HG02623 (cell line): ENCODE measurements at regions not wholly inside any gene's neighbourhood (a gene's known extent, or its start where the extent isn't known, plus 50 kb on each side); places are given as distances from the start of the nearest gene placed in this dataset.
"Not testable (repeated sequence)": the region's sequence is repeated elsewhere in the genome, so short reads cannot be mapped to it uniquely, and the experiment has no call there.

Experiments
- ATAC-seq: cut with Tn5 transposase; IDR thresholded peaks from one replicate; pipeline ENCODE4 v1.9.1; 2021; ENCODE audit warnings: moderate library complexity; ENCODE audit not compliant: unreplicated experiment

DNA sequence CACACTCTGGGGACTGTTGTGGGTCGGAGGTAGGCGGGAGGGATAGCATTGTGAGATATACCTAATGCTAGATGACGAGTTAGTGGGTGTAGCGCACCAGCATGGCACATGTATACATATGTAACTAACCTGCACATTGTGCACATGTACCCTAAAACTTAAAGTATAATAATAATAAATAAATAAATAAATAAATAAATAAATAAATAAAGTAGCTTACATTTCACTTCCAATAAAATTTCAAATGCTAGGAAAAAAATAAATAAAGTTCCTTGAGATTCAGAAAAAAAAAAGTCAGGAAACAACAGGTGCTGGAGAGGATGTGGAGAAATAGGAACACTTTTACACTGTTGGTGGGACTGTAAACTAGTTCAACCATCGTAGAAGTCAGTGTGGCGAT lies 353.5 kb upstream of the UBE2E2 start:
- ATAC-seq, result not testable (repeated sequence)

DNA sequence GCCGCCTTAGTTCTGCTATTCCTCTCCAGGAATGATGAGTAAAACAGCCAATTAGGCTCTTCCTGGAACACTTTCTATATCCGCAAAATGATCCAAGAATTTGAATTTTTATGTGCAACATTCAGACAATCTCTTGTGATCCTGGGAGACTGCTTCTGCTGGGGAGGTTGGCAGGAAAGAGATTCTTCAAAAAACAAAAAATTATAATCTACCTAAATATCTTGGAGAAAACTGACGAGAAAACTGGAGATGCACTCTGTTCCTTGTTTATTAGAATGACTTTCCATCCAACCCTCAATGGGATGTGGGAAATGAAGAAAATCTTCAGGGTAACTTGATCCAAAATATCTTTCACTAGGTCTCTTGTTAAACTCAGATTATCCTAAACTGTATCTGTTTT lies 346.3 kb upstream of the UBE2E2 start:
- no peak for ATAC-seq

DNA sequence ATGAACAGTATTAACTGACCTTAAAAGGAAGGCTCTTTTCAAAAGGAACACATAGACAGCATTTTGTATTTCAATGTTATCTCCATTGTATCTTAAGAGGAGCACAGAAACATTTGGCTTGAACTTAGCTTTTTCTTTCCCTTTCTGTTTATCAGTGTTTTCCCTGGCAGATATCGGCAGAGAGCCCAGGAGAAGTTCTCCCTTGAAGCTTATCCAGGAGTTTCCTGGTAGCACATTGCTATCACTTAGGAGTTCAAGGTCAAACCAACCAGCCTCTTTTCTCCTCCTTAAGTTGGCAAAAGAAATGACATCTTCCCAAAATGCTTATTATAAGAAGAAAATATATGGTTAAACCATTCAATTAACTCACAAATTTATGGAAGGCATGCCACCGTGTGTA lies 344.6 kb upstream of the UBE2E2 start:
- no peak for ATAC-seq

DNA sequence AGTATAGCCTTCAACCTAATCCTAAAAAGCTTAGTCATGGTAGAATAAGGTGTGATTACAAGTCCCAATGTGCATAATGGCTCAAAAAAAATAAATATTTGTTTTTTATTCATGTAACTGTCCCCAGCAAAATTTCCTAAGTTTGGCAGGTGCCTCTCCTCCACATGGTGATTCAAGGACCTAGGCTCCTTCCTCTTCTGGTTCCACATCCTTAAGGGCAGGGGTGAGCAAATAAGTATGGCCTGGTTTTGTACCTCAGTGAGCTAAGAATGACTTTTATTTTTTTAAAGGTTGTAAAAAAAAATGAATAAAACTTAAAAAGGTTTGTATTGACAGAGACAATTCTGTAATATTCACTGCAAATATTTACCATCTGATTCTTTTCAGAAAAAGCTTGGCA lies 343.5 kb upstream of the UBE2E2 start:
- no peak for ATAC-seq

DNA sequence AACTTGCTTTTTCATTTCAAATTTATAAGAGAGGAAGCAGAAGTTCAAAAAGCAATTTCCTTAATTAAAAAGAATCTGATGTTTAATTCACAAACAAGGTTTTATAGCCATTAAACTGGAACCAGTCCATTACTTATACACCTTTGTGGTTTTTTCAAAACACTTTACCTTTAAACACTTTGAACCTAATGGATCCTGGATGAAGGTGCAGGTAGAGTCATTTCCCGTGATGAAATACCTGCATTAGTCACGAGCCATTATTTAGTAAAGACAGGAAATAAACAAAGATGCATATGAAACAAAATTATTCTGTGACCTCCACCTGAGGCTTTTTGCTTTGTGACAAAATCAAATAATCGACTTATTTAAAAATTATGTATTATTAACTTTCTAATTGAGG lies 341.7 kb upstream of the UBE2E2 start:
- ATAC-seq, result no peak

DNA sequence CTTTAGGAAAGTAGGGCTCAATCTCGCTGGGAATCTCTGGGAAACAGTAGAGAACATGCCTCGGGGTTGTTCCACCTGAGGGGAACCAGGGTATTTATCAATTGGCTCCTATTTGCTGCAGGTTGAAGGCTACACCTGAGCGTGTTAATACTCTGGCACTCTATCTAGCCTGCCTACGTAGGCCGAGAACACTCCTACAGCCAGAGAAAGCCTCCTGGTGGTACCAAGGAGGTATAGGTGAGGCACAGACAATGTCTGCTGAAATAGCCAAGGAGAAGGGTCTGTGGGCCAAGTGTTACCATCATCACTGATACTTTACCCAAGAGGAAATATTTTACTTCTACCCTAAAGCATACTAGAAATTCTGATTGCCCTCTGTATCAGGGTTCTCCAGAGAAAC lies 341.0 kb upstream of the UBE2E2 start:
- no peak for ATAC-seq

DNA sequence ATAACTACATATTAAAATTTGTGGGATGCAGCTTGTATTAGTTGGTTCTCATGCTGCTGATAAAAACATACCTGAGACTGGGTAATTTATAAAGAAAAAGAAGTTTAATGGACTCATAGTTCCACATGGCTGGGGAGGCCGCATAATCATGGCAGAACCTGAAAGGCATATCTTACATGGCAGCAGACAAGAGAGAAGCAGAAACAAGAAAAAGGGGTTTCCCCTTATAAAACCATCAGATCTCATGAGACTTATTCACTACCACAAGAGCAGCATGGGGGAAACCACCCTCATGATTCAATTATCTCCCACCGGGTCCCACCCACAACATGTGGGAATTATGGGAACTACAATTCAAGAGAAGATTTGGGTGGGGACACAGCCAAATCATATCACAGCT lies 320.3 kb upstream of the UBE2E2 start:
- not testable (repeated sequence) for ATAC-seq

DNA sequence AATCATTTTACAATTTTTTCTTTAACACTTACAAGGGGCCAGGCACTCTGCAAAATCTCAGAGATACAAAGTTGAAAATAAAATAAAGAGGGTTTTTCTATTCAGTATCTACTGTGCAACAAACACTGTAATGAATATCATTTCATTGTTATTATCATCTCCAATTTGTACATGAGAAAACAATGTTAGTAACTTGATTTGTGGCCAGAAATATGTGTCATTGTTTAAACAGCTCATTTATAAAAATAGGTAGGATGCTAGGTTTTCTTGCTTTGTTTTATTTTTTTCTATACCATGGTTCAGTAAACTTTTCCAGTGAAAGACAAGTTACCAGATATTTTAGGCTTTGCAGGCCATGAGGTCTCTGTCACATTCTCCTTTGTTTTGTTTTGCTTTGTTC lies 318.1 kb upstream of the UBE2E2 start:
- ATAC-seq, result no peak

DNA sequence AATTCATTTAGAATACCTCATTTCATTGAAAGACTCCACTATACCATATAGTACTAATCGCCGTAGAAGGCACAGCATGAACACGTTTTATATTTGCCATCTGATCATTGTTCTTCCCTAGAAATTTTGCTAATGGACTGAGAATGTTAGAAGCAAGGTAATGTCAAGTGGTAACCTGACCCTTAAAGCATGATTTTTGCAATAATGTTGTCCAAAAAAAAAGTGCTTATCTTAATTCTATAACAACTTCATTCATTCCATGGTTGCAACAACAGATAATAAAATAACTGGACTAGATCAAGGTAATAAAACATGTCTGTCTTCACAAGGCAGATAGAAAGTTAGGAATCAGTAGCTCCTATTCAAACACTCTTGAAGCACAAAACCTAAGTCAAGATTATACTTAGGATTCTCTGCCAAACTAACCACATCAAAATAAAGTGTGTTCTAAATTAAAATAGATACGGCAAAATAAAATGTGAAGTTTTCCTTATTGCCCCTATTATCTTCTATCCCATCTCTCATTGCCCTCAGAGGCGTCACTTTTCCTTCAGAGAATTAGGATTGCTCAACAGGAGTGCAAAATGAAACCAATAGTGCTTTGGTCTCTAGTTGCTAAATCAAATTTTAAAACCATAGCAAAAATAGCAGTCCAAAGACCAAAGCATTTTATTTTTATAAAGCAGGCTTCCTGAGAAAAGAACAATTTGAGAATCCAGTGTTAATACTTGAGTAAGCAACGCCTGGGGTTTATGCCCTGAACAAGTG lies 317.4 kb upstream of the UBE2E2 start:
- ATAC-seq, result no peak

DNA sequence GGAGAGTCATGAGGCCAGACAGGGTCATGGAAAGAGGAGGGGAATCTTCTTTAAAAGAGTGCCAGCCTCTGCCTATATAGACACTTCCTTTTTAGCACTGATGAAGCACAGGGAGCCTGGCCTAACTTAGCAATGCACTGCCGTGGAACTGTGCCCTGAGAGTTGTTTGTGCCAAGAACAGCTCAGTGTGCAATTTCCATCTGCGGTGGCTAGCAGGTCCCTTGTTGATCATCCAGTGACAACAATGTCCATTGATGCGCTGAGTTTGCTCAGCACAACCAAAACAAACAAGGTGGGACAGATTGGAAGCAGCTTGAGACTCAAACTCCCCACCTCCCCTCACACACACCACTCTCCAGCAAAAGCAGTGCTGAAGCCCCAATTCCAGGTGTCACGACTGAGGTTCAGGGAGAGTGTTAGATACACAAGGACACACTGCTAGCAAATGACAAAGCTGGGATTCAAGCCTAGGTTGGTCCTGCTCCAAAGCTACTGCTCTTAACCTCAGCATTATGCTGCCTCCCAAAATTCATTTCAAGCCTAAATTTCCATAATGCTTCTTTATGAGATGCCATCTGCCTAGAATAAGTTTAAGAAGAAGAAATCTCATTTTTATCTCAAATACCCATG lies 316.6 kb upstream of the UBE2E2 start:
- no peak for ATAC-seq

DNA sequence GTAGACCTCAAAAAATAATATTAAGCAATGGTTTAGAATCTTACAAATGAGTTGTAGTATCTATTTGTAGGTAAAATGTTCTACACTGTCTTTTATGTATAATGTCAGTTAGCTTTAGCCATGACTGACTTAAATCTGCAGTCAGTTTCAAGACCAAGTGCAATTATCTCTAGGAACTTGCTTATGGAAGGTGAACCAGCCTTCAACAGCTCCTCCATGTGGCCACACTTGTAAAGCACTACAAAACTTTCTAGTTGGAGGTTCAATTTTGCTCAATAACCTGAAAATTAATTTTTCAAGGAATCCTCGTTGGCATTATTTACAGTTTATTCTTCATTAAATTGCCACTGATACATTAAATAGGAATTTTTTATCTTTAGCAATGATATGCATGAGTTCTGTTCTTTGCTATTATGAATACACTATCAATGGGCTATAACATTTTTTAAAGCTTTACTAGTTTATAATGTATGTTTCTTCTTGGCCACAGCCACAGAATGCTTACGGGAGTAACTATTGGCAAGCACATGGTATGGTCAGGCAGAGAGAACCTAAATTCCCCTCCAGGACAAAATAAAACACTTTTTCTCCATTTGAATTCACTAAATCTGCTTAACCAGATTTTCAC lies 315.3 kb upstream of the UBE2E2 start:
- ATAC-seq, result no peak

DNA sequence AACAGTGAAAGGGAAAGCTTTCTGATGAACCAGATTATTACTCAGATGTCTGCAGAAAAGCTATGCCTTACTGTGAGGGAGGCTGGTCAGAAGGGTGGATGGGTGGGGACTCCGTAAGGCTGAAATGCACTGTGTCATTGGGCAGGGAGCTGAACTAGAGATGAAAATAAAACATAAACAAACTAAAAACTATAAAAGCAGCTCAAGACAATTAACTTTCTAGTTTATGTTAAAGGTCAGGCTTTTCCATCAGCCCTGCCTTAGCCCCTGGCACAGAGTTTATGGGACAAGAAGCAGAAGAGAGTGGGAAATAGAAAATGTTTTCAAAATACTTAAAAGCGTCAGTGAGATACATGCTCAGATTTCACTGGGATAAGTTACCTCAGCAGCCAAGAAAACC lies 310.0 kb upstream of the UBE2E2 start:
- no peak for ATAC-seq

DNA sequence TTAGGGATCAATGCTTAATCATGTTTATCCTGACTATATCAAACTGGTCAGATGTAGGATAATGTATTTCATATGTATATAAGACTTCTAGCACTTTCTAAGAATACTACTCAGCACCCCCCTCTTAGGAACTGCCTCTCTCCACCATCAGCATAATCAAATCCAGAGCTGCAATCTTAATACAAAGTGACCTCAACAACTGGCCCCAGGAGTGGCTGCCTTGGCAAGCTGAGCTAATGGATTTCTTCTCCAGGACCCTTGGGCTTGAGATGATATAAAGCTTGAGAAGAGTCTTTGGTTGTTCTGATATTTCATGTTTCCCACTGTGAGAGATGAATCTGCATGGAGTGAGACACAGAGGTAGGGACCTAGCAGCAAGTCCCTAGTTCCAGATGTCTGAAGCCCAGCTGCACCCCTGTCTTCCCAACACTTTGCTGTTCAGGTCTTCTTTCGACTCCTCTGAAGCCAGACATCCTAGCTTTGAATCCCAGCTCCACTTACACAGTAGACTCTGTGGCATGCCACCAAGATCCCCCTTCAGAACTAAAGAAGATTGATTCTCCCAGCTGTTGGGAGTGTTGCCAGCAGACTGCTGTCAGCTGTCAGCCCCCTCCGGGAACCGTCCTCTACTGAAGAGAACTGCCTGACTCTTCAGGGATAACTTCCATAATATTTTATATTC lies 309.3 kb upstream of the UBE2E2 start:
- no peak for ATAC-seq

DNA sequence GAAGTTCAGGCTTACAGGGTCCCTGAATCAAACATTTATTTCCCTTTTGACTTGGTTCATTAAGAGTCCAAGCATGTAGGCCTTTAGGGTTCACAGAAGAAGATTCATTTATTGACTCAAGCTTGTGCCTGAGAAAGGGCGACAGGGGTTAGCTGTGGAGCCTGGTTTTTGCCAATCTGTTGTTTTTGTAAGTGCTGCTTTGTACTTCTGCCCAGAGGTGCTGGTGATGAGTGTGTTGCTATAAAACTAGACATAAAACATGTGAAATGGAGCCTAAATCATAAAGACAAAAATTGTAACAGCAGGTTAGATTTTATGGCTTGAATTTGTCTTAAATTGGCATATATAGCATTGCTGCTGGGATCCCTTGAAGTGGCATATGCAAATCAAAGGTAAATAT lies 308.3 kb upstream of the UBE2E2 start:
- no peak for ATAC-seq

DNA sequence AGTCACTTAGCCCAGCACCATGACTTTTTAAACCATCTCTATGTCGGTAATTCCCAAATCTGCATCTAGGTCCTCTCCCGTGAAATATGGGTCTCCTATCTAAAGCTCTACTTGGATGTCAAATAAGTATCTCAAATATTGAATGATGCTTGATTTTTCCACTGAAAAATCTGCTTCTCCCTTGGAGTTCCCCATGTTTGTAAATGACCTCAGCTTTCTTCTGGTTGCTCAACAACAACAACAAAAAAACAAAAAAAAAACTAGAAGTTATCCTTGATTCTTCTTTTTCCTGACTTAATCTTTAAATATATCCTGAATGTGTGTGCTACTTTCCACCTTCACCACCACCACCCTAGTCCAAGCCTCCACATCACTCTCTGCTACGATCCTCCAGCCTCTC lies 307.5 kb upstream of the UBE2E2 start:
- no peak for ATAC-seq

DNA sequence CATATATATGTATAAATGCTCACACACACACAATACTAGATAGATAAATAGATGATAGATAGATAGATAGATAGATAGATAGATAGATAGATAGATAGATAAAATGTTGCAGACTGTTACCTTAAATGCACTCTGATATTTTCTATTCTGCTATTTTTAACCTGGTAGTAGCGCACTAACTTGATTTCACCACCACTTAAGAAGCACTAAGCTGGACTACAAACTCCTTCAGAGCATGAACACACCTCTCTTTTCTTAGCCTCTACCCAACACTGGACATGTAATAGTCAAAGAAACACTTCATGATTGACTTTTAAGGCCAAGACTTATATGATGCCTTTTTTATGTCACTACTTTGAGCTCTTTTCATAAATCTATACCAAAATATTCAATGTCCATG lies 304.6 kb upstream of the UBE2E2 start:
- no peak for ATAC-seq

DNA sequence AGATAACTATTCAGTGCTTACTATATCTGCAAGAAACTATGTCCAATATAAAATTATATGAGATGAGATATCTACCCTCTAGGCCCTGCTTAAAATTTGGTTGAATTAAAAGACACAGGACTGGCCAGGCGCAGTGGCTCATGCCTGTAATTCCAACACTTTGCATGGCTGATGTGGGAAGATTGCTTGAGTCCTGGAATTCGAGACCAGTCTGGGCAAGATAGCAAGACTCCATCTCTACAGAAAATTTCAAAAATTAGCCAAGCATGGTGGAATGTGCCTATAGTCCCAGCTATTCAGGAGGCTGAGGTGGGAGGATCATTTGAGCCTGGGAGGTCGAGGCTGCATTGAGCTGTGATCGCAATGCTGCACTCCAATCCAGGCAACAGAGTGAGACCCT lies 303.7 kb upstream of the UBE2E2 start:
- ATAC-seq, result no peak

DNA sequence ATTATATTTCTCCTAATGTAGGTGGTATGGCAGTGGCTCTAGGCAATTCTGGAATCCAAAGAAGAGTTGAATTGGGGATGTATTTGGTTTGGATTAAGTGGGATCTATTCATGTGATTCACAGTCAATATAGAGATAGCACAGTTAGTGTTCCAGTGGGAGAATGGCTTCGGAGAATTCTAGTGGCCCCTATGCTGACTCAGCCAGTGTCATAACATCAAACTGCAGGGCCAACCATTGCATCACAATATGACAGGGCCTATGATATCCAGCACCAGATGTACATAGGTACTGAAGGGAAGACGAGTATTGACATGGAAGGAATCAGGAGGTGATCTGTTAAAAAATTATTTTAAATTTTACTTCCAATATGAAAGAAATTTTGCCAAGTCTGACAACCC lies 302.8 kb upstream of the UBE2E2 start:
- no peak for ATAC-seq

DNA sequence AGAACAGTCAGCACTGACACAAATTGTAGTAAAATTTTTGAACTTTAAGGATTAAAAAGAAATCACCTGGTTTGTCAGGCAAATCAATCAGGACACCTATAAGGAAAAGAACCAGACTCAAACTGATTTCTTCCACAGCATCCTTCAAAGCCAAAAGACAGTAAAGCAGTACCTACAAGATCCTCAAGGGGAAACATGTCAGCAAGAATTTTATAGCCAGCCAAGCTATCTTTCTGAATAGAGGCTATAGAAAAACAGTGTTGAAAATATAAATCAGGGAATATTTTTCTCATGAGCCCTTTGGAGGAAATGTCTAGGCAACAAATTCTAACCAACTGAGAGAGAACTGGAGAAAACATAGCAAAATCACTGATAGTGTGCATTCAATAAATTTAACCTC lies 301.4 kb upstream of the UBE2E2 start:
- no peak for ATAC-seq

DNA sequence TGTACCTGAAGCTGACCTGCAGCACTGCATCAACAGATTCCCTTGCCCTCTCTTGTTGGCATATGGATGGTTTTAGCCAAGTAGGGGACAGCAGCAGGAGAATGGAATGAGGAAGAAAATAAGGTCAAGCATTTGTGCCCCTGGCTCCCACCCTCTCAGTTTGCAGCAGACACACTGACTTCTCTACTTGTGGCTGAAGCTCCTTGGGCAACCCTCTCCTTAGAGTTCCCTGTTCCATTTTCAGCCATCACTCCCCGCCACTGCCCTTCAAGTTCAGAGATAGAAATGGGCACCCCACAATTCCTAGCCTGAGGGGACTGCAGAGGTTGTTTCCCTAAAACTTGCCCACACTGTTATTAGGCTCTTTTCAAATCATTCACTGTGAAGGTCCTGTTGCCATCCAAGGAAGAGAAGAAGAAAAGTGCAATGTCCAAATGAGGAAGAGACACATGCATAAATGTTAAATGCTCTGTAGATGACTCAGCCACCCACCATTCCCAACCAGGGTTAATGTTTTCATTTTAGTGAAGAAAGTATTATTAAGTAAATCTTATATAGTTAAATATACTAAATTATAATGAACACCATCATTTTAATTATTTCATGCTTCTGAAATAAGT lies 295.9 kb upstream of the UBE2E2 start:
- ATAC-seq, result no peak

DNA sequence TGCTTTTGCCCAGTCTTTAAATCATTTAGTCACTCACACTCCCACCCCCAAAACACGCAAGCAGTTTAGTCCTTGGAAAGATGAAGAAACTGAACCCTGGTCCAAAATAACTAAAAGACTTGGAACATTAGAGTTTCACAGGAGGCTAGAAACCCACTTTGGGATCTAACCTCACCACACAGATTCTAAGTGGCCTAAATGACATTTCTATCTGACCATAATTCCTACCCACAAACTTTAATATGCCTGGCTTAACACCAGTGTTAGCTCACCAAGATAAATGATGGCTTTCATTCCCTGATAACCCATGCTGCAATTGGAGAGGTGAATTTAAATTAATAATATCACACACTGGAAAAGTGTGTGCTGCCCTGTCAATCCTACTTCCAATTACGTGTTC lies 295.3 kb upstream of the UBE2E2 start:
- no peak for ATAC-seq
